Nephron progenitor cell (in vitro differentiated cells): ENCODE measurements at regions not wholly inside any gene's neighbourhood (a gene's known extent, or its start where the extent isn't known, plus 50 kb on each side); places are given as distances from the start of the nearest gene placed in this dataset.
A peak's percentile ranks its signal among the peaks of the same experiment; 100 is the strongest.

Experiments used
- DNase-seq: peaks from one replicate; pipeline ENCODE4 v3.0.0; 2021
- H3K27ac Mint-ChIP-seq: 2 replicates; pipeline ENCODE4 v1.8.0; 2021; ENCODE audit warnings: mild to moderate bottlenecking, moderate library complexity, mixed read lengths
- H3K27me3 Mint-ChIP-seq: 2 replicates; pipeline ENCODE4 v1.8.0; 2021; ENCODE audit warnings: mild to moderate bottlenecking, low read depth, mixed read lengths; ENCODE audit not compliant: poor library complexity
- H3K36me3 Mint-ChIP-seq: 2 replicates; pipeline ENCODE4 v1.8.0; 2021; ENCODE audit warnings: low read depth, mixed read lengths
- H3K4me1 Mint-ChIP-seq: 2 replicates; pipeline ENCODE4 v1.8.0; 2021; ENCODE audit warnings: mixed read lengths
- H3K4me3 Mint-ChIP-seq: 2 replicates; pipeline ENCODE4 v1.8.0; 2021; ENCODE audit warnings: mild to moderate bottlenecking, moderate library complexity, mixed read lengths
- H3K9me3 Mint-ChIP-seq: 2 replicates; pipeline ENCODE4 v1.8.0; 2021; ENCODE audit warnings: mild to moderate bottlenecking, moderate library complexity, mixed read lengths
- CTCF ChIP-seq: fragments of 200-600 bp; sonication (generic); IDR thresholded peaks from 2 replicates; pipeline ENCODE4 v1.5.0; 2021; ENCODE audit warnings: antibody characterized with exemption

- Mint-ChIP-seq H3K4me3 (no peak overlapping the region), H3K36me3 (no peaks in the 10 kb centered on the region), H3K27ac (no peak overlapping the region)
These were observed 79.1 kb downstream of the ADRB2 start for GRCh38 chr5:148905541-148905940.

GRCh38 chr5:148906968-148907367 is 80.6 kb downstream of the ADRB2 start:
- H3K27ac Mint-ChIP-seq: peak overlapping the region; percentile 37
- no peak for TF ChIP-seq CTCF
- H3K9me3 Mint-ChIP-seq: no peaks in the 10 kb centered on the region
- H3K27me3 Mint-ChIP-seq: peaks cover 9% of the 10 kb centered on the region
- no peak for DNase-seq
- no peak overlapping the region for H3K4me3 Mint-ChIP-seq
- peaks cover 13% of the 10 kb centered on the region for H3K4me1 Mint-ChIP-seq
- no peaks in the 10 kb centered on the region for H3K36me3 Mint-ChIP-seq

More at GRCh38 chr5:148905541-148905940, 79.1 kb downstream of the ADRB2 start:
- peaks cover 13% of the 10 kb centered on the region for H3K4me1 Mint-ChIP-seq
- H3K27me3 Mint-ChIP-seq: peaks cover 4% of the 10 kb centered on the region
- DNase-seq: no peak
- no peaks in the 10 kb centered on the region for H3K9me3 Mint-ChIP-seq
- no peak for TF ChIP-seq CTCF

- Mint-ChIP-seq H3K27me3 (peaks cover 13% of the 10 kb centered on the region), H3K27ac (no peak overlapping the region), H3K9me3 (no peaks in the 10 kb centered on the region), H3K36me3 (no peaks in the 10 kb centered on the region), H3K4me1 (peaks cover 18% of the 10 kb centered on the region), H3K4me3 (no peak overlapping the region)
- TF ChIP-seq CTCF: no peak
- DNase-seq: no peak
These were observed 82.6 kb downstream of the ADRB2 start for GRCh38 chr5:148909040-148909439.

GRCh38 chr5:148909766-148910165 is 83.4 kb downstream of the ADRB2 start:
- H3K27me3 Mint-ChIP-seq: peaks cover 13% of the 10 kb centered on the region
- H3K36me3 Mint-ChIP-seq: no peaks in the 10 kb centered on the region
- no peak for TF ChIP-seq CTCF
- no peaks in the 10 kb centered on the region for H3K9me3 Mint-ChIP-seq
- no peak overlapping the region for H3K4me3 Mint-ChIP-seq
- no peak overlapping the region for H3K27ac Mint-ChIP-seq
- DNase-seq: no peak
- peaks cover 18% of the 10 kb centered on the region for H3K4me1 Mint-ChIP-seq

GRCh38 chr5:148910216-148910615 is 83.8 kb downstream of the ADRB2 start:
- no peak for DNase-seq
- Mint-ChIP-seq H3K9me3 (no peaks in the 10 kb centered on the region), H3K4me1 (peaks cover 18% of the 10 kb centered on the region), H3K27ac (no peak overlapping the region), H3K4me3 (no peak overlapping the region), H3K27me3 (peaks cover 13% of the 10 kb centered on the region), H3K36me3 (no peaks in the 10 kb centered on the region)
- TF ChIP-seq CTCF: no peak

- Mint-ChIP-seq H3K4me1 (peaks cover 18% of the 10 kb centered on the region), H3K9me3 (no peaks in the 10 kb centered on the region), H3K4me3 (no peak overlapping the region), H3K27me3 (peaks cover 13% of the 10 kb centered on the region), H3K36me3 (no peaks in the 10 kb centered on the region), H3K27ac (no peak overlapping the region)
- TF ChIP-seq CTCF: no peak
- no peak for DNase-seq
These were observed 84.4 kb downstream of the ADRB2 start for GRCh38 chr5:148910686-148911361.
